ENCODE measurements at regions not wholly inside any gene's neighbourhood (a gene's known extent, or its start where the extent isn't known, plus 50 kb on each side); places are given as distances from the start of the nearest gene placed in this dataset.

GRCh38 chr13:79155883-79156282, 250.2 kb downstream of the RBM26 start:
- no peaks in the 10 kb centered on the region for H3K9me3 ChIP-seq
- H3K27ac ChIP-seq (ENCODE audit: low read depth in 2 of 2, low read length in 1 of 2) = no peak overlapping the region
- H3K36me3 ChIP-seq (replicated peaks in 1 of 2; ENCODE audit: control insufficient read depth in 1 of 2, insufficient read depth in 2 of 2, low read length in 1 of 2) = no peaks in the 10 kb centered on the region
- H3F3A ChIP-seq (replicated peaks; ENCODE audit: insufficient read depth) = no peaks in the 10 kb centered on the region
- WGBS (ENCODE audit: low lambda C conversion rate) = 5% methylated on average over 2 of the region's 2 CpGs
- no peak overlapping the region for H3K4me2 ChIP-seq
- no peaks in the 10 kb centered on the region for H3K79me2 ChIP-seq (ENCODE audit: insufficient read depth)
- no peak for TF ChIP-seq RFX5 (IDR thresholded peaks at IDR 0.05; ENCODE audit: low read length)
- peak; percentile 34; the same call in 1 of the 2 replicates for TF ChIP-seq RAD21 (IDR thresholded peaks at IDR 0.05; ENCODE audit: low read length)
- H3K9me2 ChIP-seq = no peaks in the 10 kb centered on the region
- ChIA-PET POLR2A (no interaction called here), CTCF (interaction anchor here (0.6 kb wide), 2 partner anchors 22 to 58 kb away, joined by 3 to 4 read pairs; no protein-coding TSS in a partner anchor)
- no peaks in the 10 kb centered on the region for H4K20me1 ChIP-seq (ENCODE audit: insufficient read depth)
- H3K4me1 ChIP-seq (ENCODE audit: control insufficient read depth in 1 of 2, insufficient read depth in 2 of 2, low read depth in 1 of 2, low read length in 1 of 2) = no peaks in the 10 kb centered on the region
- no peak overlapping the region for H2AFZ ChIP-seq (ENCODE audit: low read depth)
- no peak overlapping the region for H3K9ac ChIP-seq
- no peaks in the 10 kb centered on the region for H3K27me3 ChIP-seq (ENCODE audit: insufficient read depth)
- no peak for DNase-seq
- no peak overlapping the region for H3K4me3 ChIP-seq (ENCODE audit: low read depth in 2 of 2, low read length in 1 of 2)

- no peak overlapping the region for H3K4me2 ChIP-seq
- TF ChIP-seq ELF1 (IDR thresholded peaks at IDR 0.05) = no peak
- no peak for TF ChIP-seq USF2 (IDR thresholded peaks at IDR 0.05; ENCODE audit: borderline replicate concordance, low read depth, low read length)
- no peak for TF ChIP-seq MAX (IDR thresholded peaks at IDR 0.05; ENCODE audit: low read depth)
- no peak for TF ChIP-seq USF1 (IDR thresholded peaks at IDR 0.05; ENCODE audit: borderline replicate concordance, low read depth)
- TF ChIP-seq NRF1 (IDR thresholded peaks at IDR 0.05; ENCODE audit: low read depth, low read length) = no peak
- TF ChIP-seq FOXM1 (IDR thresholded peaks at IDR 0.05; ENCODE audit: low read depth) = no peak
- TF ChIP-seq TAF1 (IDR thresholded peaks at IDR 0.05; ENCODE audit: borderline replicate concordance, low read depth, low read length) = no peak
- TF ChIP-seq EZH2phosphoT487 (IDR thresholded peaks at IDR 0.05; ENCODE audit: borderline replicate concordance, low read depth) = no peak
- TF ChIP-seq YY1 (IDR thresholded peaks at IDR 0.05; ENCODE audit: low read depth) = no peak
- TF ChIP-seq NFIC (IDR thresholded peaks at IDR 0.05; ENCODE audit: borderline replicate concordance) = no peak
- no peak for TF ChIP-seq JUND (IDR thresholded peaks at IDR 0.05)
- TF ChIP-seq TEAD4 (IDR thresholded peaks at IDR 0.05; ENCODE audit: borderline replicate concordance, insufficient read depth) = no peak
- TF ChIP-seq RXRA (IDR thresholded peaks at IDR 0.05; ENCODE audit: borderline replicate concordance, low read depth) = no peak
- TF ChIP-seq SIN3A (IDR thresholded peaks at IDR 0.05; ENCODE audit: borderline replicate concordance, low read depth, low read length) = no peak
- no peak for TF ChIP-seq EP300 (IDR thresholded peaks at IDR 0.05; ENCODE audit: borderline replicate concordance in 1 of 2, low read depth in 1 of 2, low read length in 1 of 2)
- no peak overlapping the region for H2AFZ ChIP-seq (ENCODE audit: low read depth)
- no peaks in the 10 kb centered on the region for H3F3A ChIP-seq (replicated peaks; ENCODE audit: insufficient read depth)
- no peak for DNase-seq
- CTCF ChIA-PET = no interaction called here
- no peak overlapping the region for H3K4me3 ChIP-seq (ENCODE audit: low read depth in 2 of 2, low read length in 1 of 2)
- H3K4me1 ChIP-seq (ENCODE audit: control insufficient read depth in 1 of 2, insufficient read depth in 2 of 2, low read depth in 1 of 2, low read length in 1 of 2) = no peaks in the 10 kb centered on the region; a peak in 1 of 4 replicates
- POLR2A ChIA-PET = no interaction called here
- 8% methylated on average over 1 of the region's 1 CpG for WGBS (ENCODE audit: low lambda C conversion rate)
- H3K9me3 ChIP-seq = no peaks in the 10 kb centered on the region
- no peaks in the 10 kb centered on the region for H3K9me2 ChIP-seq
- no peak overlapping the region for H3K9ac ChIP-seq
- H3K79me2 ChIP-seq (ENCODE audit: insufficient read depth) = no peaks in the 10 kb centered on the region
- no peaks in the 10 kb centered on the region for H3K36me3 ChIP-seq (replicated peaks in 1 of 2; ENCODE audit: control insufficient read depth in 1 of 2, insufficient read depth in 2 of 2, low read length in 1 of 2)
- no peaks in the 10 kb centered on the region for H4K20me1 ChIP-seq (ENCODE audit: insufficient read depth)
- H3K27ac ChIP-seq (ENCODE audit: low read depth in 2 of 2, low read length in 1 of 2) = no peak overlapping the region
- H3K27me3 ChIP-seq (ENCODE audit: insufficient read depth) = no peaks in the 10 kb centered on the region
These were observed 256.8 kb downstream of the RBM26 start for GRCh38 chr13:79149210-79149609.

All from SK-N-SH (cell line).